ENCODE measurements at regions not wholly inside any gene's neighbourhood (a gene's known extent, or its start where the extent isn't known, plus 50 kb on each side); places are given as distances from the start of the nearest gene placed in this dataset.
"Not testable (repeated sequence)": the region's sequence is repeated elsewhere in the genome, so short reads cannot be mapped to it uniquely, and the experiment has no call there.

DNA sequence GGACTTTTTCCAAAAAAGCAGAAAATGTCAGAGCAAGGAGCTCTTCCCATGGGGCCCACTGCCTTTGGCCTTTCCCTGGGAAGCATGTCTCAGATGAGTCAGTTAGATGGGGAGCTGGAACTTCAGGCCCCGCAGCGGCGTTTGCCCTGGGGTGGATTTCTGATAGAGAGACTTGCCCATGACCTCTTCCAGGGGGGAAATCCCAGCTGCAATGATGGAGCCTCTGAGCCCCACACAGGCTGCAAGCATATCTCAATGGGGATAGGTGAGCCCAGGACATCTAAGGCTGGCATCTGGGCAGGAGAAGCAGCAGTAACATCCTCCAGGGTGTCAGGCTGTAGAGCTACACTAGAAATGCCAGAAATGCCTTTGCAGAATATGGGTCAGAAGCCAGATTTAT is 269.2 kb upstream of the TCERG1L start:
- H3K4me3 Mint-ChIP-seq: no peak overlapping the region
- H3K4me1 Mint-ChIP-seq (ENCODE audit: low read depth): no peaks in the 10 kb centered on the region
- peaks cover 3% of the 10 kb centered on the region; the same call in 1 of the 2 replicates for H3K36me3 Mint-ChIP-seq (ENCODE audit: low read depth)
- no peaks in the 10 kb centered on the region for H3K27me3 Mint-ChIP-seq (ENCODE audit: insufficient read depth)
- no peak overlapping the region for H3K27ac Mint-ChIP-seq
- TF ChIP-seq, protein P1, sequence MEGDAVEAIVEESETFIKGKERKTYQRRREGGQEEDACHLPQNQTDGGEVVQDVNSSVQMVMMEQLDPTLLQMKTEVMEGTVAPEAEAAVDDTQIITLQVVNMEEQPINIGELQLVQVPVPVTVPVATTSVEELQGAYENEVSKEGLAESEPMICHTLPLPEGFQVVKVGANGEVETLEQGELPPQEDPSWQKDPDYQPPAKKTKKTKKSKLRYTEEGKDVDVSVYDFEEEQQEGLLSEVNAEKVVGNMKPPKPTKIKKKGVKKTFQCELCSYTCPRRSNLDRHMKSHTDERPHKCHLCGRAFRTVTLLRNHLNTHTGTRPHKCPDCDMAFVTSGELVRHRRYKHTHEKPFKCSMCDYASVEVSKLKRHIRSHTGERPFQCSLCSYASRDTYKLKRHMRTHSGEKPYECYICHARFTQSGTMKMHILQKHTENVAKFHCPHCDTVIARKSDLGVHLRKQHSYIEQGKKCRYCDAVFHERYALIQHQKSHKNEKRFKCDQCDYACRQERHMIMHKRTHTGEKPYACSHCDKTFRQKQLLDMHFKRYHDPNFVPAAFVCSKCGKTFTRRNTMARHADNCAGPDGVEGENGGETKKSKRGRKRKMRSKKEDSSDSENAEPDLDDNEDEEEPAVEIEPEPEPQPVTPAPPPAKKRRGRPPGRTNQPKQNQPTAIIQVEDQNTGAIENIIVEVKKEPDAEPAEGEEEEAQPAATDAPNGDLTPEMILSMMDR (IDR thresholded peaks at IDR 0.05): no peak
- no peak for DNase-seq
- H3K9me3 Mint-ChIP-seq: peaks cover 71% of the 10 kb centered on the region

GRCh38 chr10:131581547-131581946 is 270.0 kb upstream of the TCERG1L start:
- H3K27ac Mint-ChIP-seq; H3K27me3 Mint-ChIP-seq (ENCODE audit: insufficient read depth); DNase-seq; H3K4me3 Mint-ChIP-seq; H3K4me1 Mint-ChIP-seq (ENCODE audit: low read depth); H3K36me3 Mint-ChIP-seq (ENCODE audit: low read depth): not testable (repeated sequence)
- H3K9me3 Mint-ChIP-seq: peaks cover 71% of the 10 kb centered on the region

DNA sequence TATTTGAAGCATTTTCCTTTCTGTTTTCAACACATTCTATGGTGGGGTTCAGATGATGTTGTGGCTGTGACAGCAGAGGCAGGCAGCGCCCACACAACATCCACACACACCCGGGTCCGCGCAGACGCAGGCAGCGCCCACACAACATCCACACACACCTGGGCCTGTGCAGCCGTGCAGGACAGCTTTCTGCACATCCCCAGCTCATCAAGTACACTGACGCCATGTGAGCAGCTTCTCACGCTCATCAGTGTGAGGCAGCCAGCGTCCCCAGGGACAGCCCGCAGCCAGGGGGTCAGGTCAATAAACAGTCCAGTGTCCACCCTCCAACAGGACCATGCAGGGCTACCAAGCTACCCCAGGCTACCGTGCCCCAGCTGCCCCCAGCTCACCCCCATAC is 272.8 kb upstream of the TCERG1L start:
- TF ChIP-seq, protein P1 (IDR thresholded peaks at IDR 0.05): no peak
- H3K27me3 Mint-ChIP-seq (ENCODE audit: insufficient read depth): peaks cover 4% of the 10 kb centered on the region; the same call in 1 of the 2 replicates
- H3K36me3 Mint-ChIP-seq (ENCODE audit: low read depth): peaks cover 6% of the 10 kb centered on the region; the same call in 1 of the 2 replicates
- H3K4me1 Mint-ChIP-seq (ENCODE audit: low read depth): no peaks in the 10 kb centered on the region
- DNase-seq: no peak
- H3K4me3 Mint-ChIP-seq: no peak overlapping the region
- peaks cover 65% of the 10 kb centered on the region for H3K9me3 Mint-ChIP-seq
- no peak overlapping the region for H3K27ac Mint-ChIP-seq

GRCh38 chr10:131585761-131586160 is 274.2 kb upstream of the TCERG1L start:
- DNase-seq: no peak
- TF ChIP-seq, protein P1 (IDR thresholded peaks at IDR 0.05): no peak
- H3K4me1 Mint-ChIP-seq (ENCODE audit: low read depth): no peaks in the 10 kb centered on the region
- peaks cover 6% of the 10 kb centered on the region; the same call in 1 of the 2 replicates for H3K36me3 Mint-ChIP-seq (ENCODE audit: low read depth)
- H3K27me3 Mint-ChIP-seq (ENCODE audit: insufficient read depth): peaks cover 4% of the 10 kb centered on the region; the same call in 1 of the 2 replicates
- no peak overlapping the region for H3K4me3 Mint-ChIP-seq
- H3K9me3 Mint-ChIP-seq: peaks cover 50% of the 10 kb centered on the region
- H3K27ac Mint-ChIP-seq: no peak overlapping the region

DNA sequence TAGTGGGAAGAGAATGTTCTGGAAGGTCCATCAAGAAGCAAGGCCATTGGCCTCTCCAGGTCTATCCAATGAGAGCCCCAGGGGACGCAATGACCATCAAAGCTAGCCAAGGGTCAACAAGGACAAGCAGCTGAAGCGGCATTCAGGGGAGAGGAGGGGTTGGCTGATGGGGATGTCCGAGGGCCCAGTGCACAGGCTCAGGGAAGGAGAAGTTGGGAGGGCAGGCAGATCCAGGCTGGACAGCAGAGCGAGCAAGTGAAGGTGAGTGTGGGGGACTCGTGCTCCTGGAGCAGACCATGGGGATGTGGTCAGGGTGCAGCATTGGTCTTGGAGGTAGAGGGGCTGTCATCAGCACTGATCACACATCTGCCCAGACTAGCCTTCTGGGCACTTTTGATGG is 275.4 kb upstream of the TCERG1L start:
- Mint-ChIP-seq H3K36me3 (ENCODE audit: low read depth) (peaks cover 6% of the 10 kb centered on the region; the same call in 1 of the 2 replicates), H3K27me3 (ENCODE audit: insufficient read depth) (peaks cover 4% of the 10 kb centered on the region; the same call in 1 of the 2 replicates), H3K27ac (no peak overlapping the region), H3K4me1 (ENCODE audit: low read depth) (no peaks in the 10 kb centered on the region), H3K9me3 (peaks cover 46% of the 10 kb centered on the region), H3K4me3 (no peak overlapping the region)
- DNase-seq: no peak
- TF ChIP-seq, protein P1 (IDR thresholded peaks at IDR 0.05): no peak

DNA sequence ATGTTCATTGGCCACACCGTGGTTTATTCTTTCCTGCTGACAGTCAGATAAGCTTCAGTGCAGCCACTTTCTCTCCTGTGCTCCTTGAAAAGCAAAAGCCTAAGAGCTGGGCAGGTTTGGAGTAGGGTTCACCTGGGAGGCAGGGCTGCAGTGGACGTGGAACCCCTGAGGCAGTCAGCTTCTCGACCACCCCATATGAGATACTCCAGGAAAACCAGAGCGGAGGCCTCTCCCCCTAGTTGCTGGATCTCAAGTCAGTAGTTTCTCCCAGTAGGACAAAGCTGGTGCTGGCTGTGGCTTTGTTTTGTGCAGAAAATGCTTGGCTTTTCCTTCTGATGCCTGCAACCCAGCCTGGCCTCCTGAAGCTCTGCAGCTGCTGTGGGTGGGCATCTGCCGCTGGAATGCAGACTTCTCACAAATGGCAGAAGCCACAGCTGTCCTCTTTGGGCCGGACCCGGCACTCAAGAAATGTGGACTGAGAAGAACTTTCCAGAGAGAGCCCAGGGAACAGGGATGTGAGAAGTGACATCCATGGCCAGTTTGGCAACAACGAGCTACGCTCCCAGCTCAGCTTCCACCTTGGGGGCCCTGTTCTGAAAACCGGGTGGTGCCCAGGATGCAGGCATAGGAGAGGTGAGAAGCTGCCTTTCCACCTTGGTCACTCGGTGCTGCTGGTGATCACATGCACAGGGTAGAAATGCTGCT is 276.6 kb upstream of the TCERG1L start:
- peaks cover 4% of the 10 kb centered on the region; the same call in 1 of the 2 replicates for H3K27me3 Mint-ChIP-seq (ENCODE audit: insufficient read depth)
- no peak overlapping the region for H3K27ac Mint-ChIP-seq

More for the DNA sequence above, 276.6 kb upstream of the TCERG1L start:
- peaks cover 41% of the 10 kb centered on the region for H3K9me3 Mint-ChIP-seq
- DNase-seq: no peak
- TF ChIP-seq, protein P1 (IDR thresholded peaks at IDR 0.05): no peak
- peaks cover 6% of the 10 kb centered on the region; the same call in 1 of the 2 replicates for H3K36me3 Mint-ChIP-seq (ENCODE audit: low read depth)
- H3K4me1 Mint-ChIP-seq (ENCODE audit: low read depth): no peaks in the 10 kb centered on the region
- no peak overlapping the region for H3K4me3 Mint-ChIP-seq
